ENCODE measurements at regions not wholly inside any gene's neighbourhood (a gene's known extent, or its start where the extent isn't known, plus 50 kb on each side); places are given as distances from the start of the nearest gene placed in this dataset.
A peak's percentile ranks its signal among the peaks of the same experiment; 100 is the strongest.
"Not testable (repeated sequence)": the region's sequence is repeated elsewhere in the genome, so short reads cannot be mapped to it uniquely, and the experiment has no call there.

DNA sequence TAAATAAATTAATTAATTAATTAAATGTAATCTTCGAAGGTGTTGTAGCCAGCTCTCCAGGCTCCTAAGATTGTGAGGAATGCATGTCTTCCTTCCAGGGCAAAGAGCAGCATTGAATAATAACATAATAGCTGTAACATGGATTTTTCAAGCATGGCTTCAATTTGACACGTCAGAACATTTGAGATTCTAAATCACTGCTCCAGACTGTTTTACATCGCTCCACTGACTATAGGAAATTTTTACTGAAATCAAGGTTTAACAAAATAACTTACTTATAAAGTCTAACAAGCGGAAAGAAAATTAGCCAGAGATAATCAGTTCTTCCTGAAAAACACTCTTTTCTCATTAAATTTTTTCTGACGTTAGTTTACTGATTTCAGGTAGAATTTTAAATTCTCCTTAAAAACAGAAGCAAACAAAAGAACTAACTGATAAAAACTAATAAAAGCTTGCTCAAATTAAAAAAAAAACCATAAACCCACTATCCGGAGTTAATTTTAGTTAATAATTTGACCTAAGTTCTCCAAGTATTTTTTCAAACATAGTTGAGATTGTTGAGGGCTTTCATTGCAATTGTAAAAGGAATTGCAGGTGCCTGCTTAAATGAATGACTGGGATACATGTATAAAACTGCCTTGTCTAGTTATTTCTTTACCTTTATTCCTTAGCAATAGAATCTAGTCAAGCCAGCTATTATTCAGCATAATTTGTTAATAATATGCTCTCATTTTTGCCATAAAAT is 51.2 kb upstream of the SGCE start:
- H3K9me3 Mint-ChIP-seq (ENCODE audit: unreplicated experiment) = peaks cover 4% of the 10 kb centered on the region
- no peaks in the 10 kb centered on the region for H4K20me1 ChIP-seq (ENCODE audit: insufficient read depth, low read length)
- H2AFZ ChIP-seq (ENCODE audit: low read depth, low read length) = no peak overlapping the region
- no peak overlapping the region for H3K27ac Mint-ChIP-seq (ENCODE audit: unreplicated experiment)
- H3K36me3 Mint-ChIP-seq (ENCODE audit: low read depth, unreplicated experiment) = no peaks in the 10 kb centered on the region
- FAIRE-seq (no peak), DNase-seq (ENCODE audit: low read depth) (no peak)
- H3K36me3 ChIP-seq (ENCODE audit: insufficient read depth, low read length) = no peaks in the 10 kb centered on the region
- TF ChIP-seq, protein P1, sequence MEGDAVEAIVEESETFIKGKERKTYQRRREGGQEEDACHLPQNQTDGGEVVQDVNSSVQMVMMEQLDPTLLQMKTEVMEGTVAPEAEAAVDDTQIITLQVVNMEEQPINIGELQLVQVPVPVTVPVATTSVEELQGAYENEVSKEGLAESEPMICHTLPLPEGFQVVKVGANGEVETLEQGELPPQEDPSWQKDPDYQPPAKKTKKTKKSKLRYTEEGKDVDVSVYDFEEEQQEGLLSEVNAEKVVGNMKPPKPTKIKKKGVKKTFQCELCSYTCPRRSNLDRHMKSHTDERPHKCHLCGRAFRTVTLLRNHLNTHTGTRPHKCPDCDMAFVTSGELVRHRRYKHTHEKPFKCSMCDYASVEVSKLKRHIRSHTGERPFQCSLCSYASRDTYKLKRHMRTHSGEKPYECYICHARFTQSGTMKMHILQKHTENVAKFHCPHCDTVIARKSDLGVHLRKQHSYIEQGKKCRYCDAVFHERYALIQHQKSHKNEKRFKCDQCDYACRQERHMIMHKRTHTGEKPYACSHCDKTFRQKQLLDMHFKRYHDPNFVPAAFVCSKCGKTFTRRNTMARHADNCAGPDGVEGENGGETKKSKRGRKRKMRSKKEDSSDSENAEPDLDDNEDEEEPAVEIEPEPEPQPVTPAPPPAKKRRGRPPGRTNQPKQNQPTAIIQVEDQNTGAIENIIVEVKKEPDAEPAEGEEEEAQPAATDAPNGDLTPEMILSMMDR (IDR thresholded peaks at IDR 0.05; ENCODE audit: insufficient read depth, low read depth, low read length) = no peak
- no peaks in the 10 kb centered on the region for H3K9me3 ChIP-seq (ENCODE audit: insufficient read depth, low read depth, low read length)
- no peak overlapping the region for H3K27ac ChIP-seq (ENCODE audit: low read depth, low read length)
- no peaks in the 10 kb centered on the region for H3K4me1 ChIP-seq (ENCODE audit: insufficient read depth, low read length)
- no peak overlapping the region for H3K4me3 ChIP-seq (ENCODE audit: insufficient read depth, low read depth, low read length)
- H3K4me1 Mint-ChIP-seq (ENCODE audit: low read depth, unreplicated experiment) = peaks cover 5% of the 10 kb centered on the region
- no peak overlapping the region for H3K4me3 Mint-ChIP-seq (ENCODE audit: unreplicated experiment)
- no peaks in the 10 kb centered on the region for H3K79me2 ChIP-seq (ENCODE audit: insufficient read depth, low read length)
- no peak overlapping the region for H3K4me2 ChIP-seq (ENCODE audit: low read length)
- H3K9ac ChIP-seq (ENCODE audit: low read length) = no peak overlapping the region
- no peaks in the 10 kb centered on the region for H3K27me3 ChIP-seq (ENCODE audit: insufficient read depth, low read length)
- H3K27me3 Mint-ChIP-seq (ENCODE audit: low read depth, unreplicated experiment) = no peaks in the 10 kb centered on the region

DNA sequence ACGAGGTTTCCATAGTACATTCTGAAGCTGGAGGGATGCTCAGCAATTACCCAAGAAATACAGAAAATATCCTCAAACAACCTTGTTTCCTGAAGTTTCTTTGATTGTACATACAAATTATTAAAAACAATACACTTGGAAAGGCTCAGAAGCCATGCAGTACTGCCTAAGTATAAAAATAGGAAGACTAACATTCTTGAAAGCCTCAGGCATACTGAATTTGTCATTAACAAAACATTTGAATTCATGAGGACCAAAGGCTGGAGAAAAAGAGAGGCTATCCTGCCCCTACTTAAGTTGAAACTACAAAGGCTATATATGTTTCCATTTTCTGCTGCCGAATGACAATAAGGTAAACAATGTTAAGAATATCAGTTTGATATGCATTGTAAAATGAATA is 54.3 kb upstream of the SGCE start:
- H3K4me3 Mint-ChIP-seq (ENCODE audit: unreplicated experiment) = no peak overlapping the region
- H3K4me1 ChIP-seq (ENCODE audit: insufficient read depth, low read length) = no peaks in the 10 kb centered on the region
- peak overlapping the region; percentile 0 for H3K4me2 ChIP-seq (ENCODE audit: low read length)
- H3K4me3 ChIP-seq (ENCODE audit: insufficient read depth, low read depth, low read length) = no peak overlapping the region
- H3K27me3 ChIP-seq (ENCODE audit: insufficient read depth, low read length) = no peaks in the 10 kb centered on the region
- no peak for FAIRE-seq
- H3K9me3 Mint-ChIP-seq (ENCODE audit: unreplicated experiment) = peaks cover 11% of the 10 kb centered on the region
- no peak overlapping the region for H3K9ac ChIP-seq (ENCODE audit: low read length)
- H3K27ac ChIP-seq (ENCODE audit: low read depth, low read length) = no peak overlapping the region
- peak; percentile 39 for DNase-seq (ENCODE audit: low read depth)
- H3K27ac Mint-ChIP-seq (ENCODE audit: unreplicated experiment) = no peak overlapping the region
- TF ChIP-seq, protein P1 (IDR thresholded peaks at IDR 0.05; ENCODE audit: insufficient read depth, low read depth, low read length) = no peak
- no peak for TF ChIP-seq EZH2 (IDR thresholded peaks at IDR 0.05; ENCODE audit: insufficient read depth, low read length)
- no peaks in the 10 kb centered on the region for H3K79me2 ChIP-seq (ENCODE audit: insufficient read depth, low read length)
- no peaks in the 10 kb centered on the region for H3K27me3 Mint-ChIP-seq (ENCODE audit: low read depth, unreplicated experiment)
- no peaks in the 10 kb centered on the region for H3K36me3 ChIP-seq (ENCODE audit: insufficient read depth, low read length)
- H3K9me3 ChIP-seq (ENCODE audit: insufficient read depth, low read depth, low read length) = no peaks in the 10 kb centered on the region
- H2AFZ ChIP-seq (ENCODE audit: low read depth, low read length) = no peak overlapping the region
- no peaks in the 10 kb centered on the region for H4K20me1 ChIP-seq (ENCODE audit: insufficient read depth, low read length)
- H3K36me3 Mint-ChIP-seq (ENCODE audit: low read depth, unreplicated experiment) = no peaks in the 10 kb centered on the region
- no peaks in the 10 kb centered on the region for H3K4me1 Mint-ChIP-seq (ENCODE audit: low read depth, unreplicated experiment)

DNA sequence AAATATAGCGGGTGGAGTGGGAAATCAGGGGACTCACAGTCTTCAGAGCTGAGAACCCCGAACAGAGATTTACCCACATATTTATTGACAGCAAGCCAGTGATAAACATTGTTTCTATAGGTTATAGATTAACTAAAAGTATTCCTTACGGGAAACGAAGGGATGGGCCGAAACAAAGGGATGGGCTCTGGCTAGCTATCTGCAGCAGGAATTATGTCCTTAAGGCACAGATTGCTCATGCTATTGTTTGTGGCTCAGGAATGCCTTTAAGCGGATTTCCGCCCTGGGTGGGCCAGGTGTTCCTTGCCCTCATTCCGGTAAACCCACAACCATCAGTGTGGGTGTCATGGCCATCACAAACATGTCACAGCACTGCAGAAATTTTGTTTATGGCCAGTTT is 66.4 kb upstream of the SGCE start:
- DNase-seq (ENCODE audit: low read depth); H3K9me3 Mint-ChIP-seq (ENCODE audit: unreplicated experiment); H3K79me2 ChIP-seq (ENCODE audit: insufficient read depth, low read length); H3K9ac ChIP-seq (ENCODE audit: low read length); H2AFZ ChIP-seq (ENCODE audit: low read depth, low read length); H3K4me2 ChIP-seq (ENCODE audit: low read length); H3K27ac ChIP-seq (ENCODE audit: low read depth, low read length); H3K4me3 ChIP-seq (ENCODE audit: insufficient read depth, low read depth, low read length); H3K9me3 ChIP-seq (ENCODE audit: insufficient read depth, low read depth, low read length); H3K36me3 ChIP-seq (ENCODE audit: insufficient read depth, low read length); H3K4me1 ChIP-seq (ENCODE audit: insufficient read depth, low read length); H3K36me3 Mint-ChIP-seq (ENCODE audit: low read depth, unreplicated experiment); H3K4me3 Mint-ChIP-seq (ENCODE audit: unreplicated experiment); H3K27me3 ChIP-seq (ENCODE audit: insufficient read depth, low read length); H4K20me1 ChIP-seq (ENCODE audit: insufficient read depth, low read length); FAIRE-seq; H3K27ac Mint-ChIP-seq (ENCODE audit: unreplicated experiment); H3K27me3 Mint-ChIP-seq (ENCODE audit: low read depth, unreplicated experiment); H3K4me1 Mint-ChIP-seq (ENCODE audit: low read depth, unreplicated experiment): not testable (repeated sequence)

DNA sequence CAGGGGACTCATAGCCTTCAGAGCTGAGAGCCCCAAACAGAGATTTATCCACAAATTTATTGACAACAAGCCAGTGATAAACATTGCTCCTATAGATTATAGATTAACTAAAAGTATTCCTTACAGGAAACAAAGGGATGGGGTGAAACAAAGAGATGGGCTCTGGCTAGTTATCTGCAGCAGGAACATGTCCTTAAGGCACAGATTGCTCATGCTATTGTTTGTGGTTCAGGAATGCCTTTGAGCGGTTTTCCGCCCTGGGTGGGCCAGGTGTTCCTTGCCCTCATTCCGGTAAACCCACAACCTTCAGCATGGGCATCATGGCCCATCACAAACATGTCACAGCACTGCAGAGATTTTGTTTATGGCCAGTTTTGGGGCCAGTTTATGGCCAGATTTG is 73.0 kb upstream of the SGCE start:
- H3K4me3 Mint-ChIP-seq (ENCODE audit: unreplicated experiment) = not testable (repeated sequence)

More for the DNA sequence above, 73.0 kb upstream of the SGCE start:
- H3K27ac ChIP-seq (ENCODE audit: low read depth, low read length); H4K20me1 ChIP-seq (ENCODE audit: insufficient read depth, low read length); DNase-seq (ENCODE audit: low read depth); FAIRE-seq; H2AFZ ChIP-seq (ENCODE audit: low read depth, low read length); H3K4me2 ChIP-seq (ENCODE audit: low read length); H3K4me1 Mint-ChIP-seq (ENCODE audit: low read depth, unreplicated experiment); H3K9me3 ChIP-seq (ENCODE audit: insufficient read depth, low read depth, low read length); H3K9me3 Mint-ChIP-seq (ENCODE audit: unreplicated experiment); H3K36me3 ChIP-seq (ENCODE audit: insufficient read depth, low read length); H3K36me3 Mint-ChIP-seq (ENCODE audit: low read depth, unreplicated experiment); H3K9ac ChIP-seq (ENCODE audit: low read length); H3K27ac Mint-ChIP-seq (ENCODE audit: unreplicated experiment); H3K27me3 ChIP-seq (ENCODE audit: insufficient read depth, low read length); H3K4me3 ChIP-seq (ENCODE audit: insufficient read depth, low read depth, low read length); H3K4me1 ChIP-seq (ENCODE audit: insufficient read depth, low read length); H3K79me2 ChIP-seq (ENCODE audit: insufficient read depth, low read length); H3K27me3 Mint-ChIP-seq (ENCODE audit: low read depth, unreplicated experiment): not testable (repeated sequence)

Measured in astrocyte (in vitro differentiated cells and primary cell).